ENCODE measurements at regions not wholly inside any gene's neighbourhood (a gene's known extent, or its start where the extent isn't known, plus 50 kb on each side); places are given as distances from the start of the nearest gene placed in this dataset.

GRCh38 chr17:73694491-73694890 is 50.2 kb upstream of the SDK2 start:
- H3K4me1 ChIP-seq (ENCODE audit: control insufficient read depth, insufficient read depth, low read length) = peaks cover 5% of the 10 kb centered on the region
- no peaks in the 10 kb centered on the region for H3K36me3 ChIP-seq (ENCODE audit: control insufficient read depth, insufficient read depth, low read length)
- no peaks in the 10 kb centered on the region for H3K9me3 ChIP-seq (ENCODE audit: control insufficient read depth, low read length)
- no peak overlapping the region for H3K9ac ChIP-seq (ENCODE audit: low read length)
- H3K4me3 ChIP-seq (ENCODE audit: low read length) = no peak overlapping the region
- H3K27me3 ChIP-seq (ENCODE audit: control insufficient read depth, insufficient read depth, low read length) = no peaks in the 10 kb centered on the region

GRCh38 chr17:73695035-73695738 is 50.9 kb upstream of the SDK2 start:
- no peak overlapping the region for H3K9ac ChIP-seq (ENCODE audit: low read length)
- H3K27me3 ChIP-seq (ENCODE audit: control insufficient read depth, insufficient read depth, low read length) = no peaks in the 10 kb centered on the region
- H3K4me1 ChIP-seq (ENCODE audit: control insufficient read depth, insufficient read depth, low read length) = peaks cover 5% of the 10 kb centered on the region
- H3K36me3 ChIP-seq (ENCODE audit: control insufficient read depth, insufficient read depth, low read length) = no peaks in the 10 kb centered on the region
- H3K9me3 ChIP-seq (ENCODE audit: control insufficient read depth, low read length) = no peaks in the 10 kb centered on the region
- H3K4me3 ChIP-seq (ENCODE audit: low read length) = no peak overlapping the region

- H3K27me3 ChIP-seq (ENCODE audit: control insufficient read depth, insufficient read depth, low read length) = no peaks in the 10 kb centered on the region
- no peak overlapping the region for H3K9ac ChIP-seq (ENCODE audit: low read length)
- H3K4me3 ChIP-seq (ENCODE audit: low read length) = no peak overlapping the region
- H3K9me3 ChIP-seq (ENCODE audit: control insufficient read depth, low read length) = no peaks in the 10 kb centered on the region
- no peaks in the 10 kb centered on the region for H3K36me3 ChIP-seq (ENCODE audit: control insufficient read depth, insufficient read depth, low read length)
- peaks cover 5% of the 10 kb centered on the region for H3K4me1 ChIP-seq (ENCODE audit: control insufficient read depth, insufficient read depth, low read length)
These were observed 52.0 kb upstream of the SDK2 start for GRCh38 chr17:73696251-73696650.

GRCh38 chr17:73697872-73698271 is 53.6 kb upstream of the SDK2 start:
- Histone ChIP-seq H3K4me3 (ENCODE audit: low read length) (no peak overlapping the region), H3K9me3 (ENCODE audit: control insufficient read depth, low read length) (no peaks in the 10 kb centered on the region), H3K27me3 (ENCODE audit: control insufficient read depth, insufficient read depth, low read length) (no peaks in the 10 kb centered on the region), H3K4me1 (ENCODE audit: control insufficient read depth, insufficient read depth, low read length) (peaks cover 5% of the 10 kb centered on the region), H3K36me3 (ENCODE audit: control insufficient read depth, insufficient read depth, low read length) (no peaks in the 10 kb centered on the region), H3K9ac (ENCODE audit: low read length) (no peak overlapping the region)

- H3K36me3 ChIP-seq (ENCODE audit: control insufficient read depth, insufficient read depth, low read length) = no peaks in the 10 kb centered on the region
- H3K4me3 ChIP-seq (ENCODE audit: low read length) = no peak overlapping the region
- H3K9me3 ChIP-seq (ENCODE audit: control insufficient read depth, low read length) = no peaks in the 10 kb centered on the region
- H3K4me1 ChIP-seq (ENCODE audit: control insufficient read depth, insufficient read depth, low read length) = peaks cover 5% of the 10 kb centered on the region
- no peaks in the 10 kb centered on the region for H3K27me3 ChIP-seq (ENCODE audit: control insufficient read depth, insufficient read depth, low read length)
- no peak overlapping the region for H3K9ac ChIP-seq (ENCODE audit: low read length)
These were observed 54.7 kb upstream of the SDK2 start for GRCh38 chr17:73698966-73699365.

- Histone ChIP-seq H3K4me1 (ENCODE audit: control insufficient read depth, insufficient read depth, low read length) (peaks cover 5% of the 10 kb centered on the region), H3K4me3 (ENCODE audit: low read length) (no peak overlapping the region), H3K9me3 (ENCODE audit: control insufficient read depth, low read length) (no peaks in the 10 kb centered on the region), H3K27me3 (ENCODE audit: control insufficient read depth, insufficient read depth, low read length) (no peaks in the 10 kb centered on the region), H3K9ac (ENCODE audit: low read length) (no peak overlapping the region), H3K36me3 (ENCODE audit: control insufficient read depth, insufficient read depth, low read length) (no peaks in the 10 kb centered on the region)
These were observed 57.5 kb upstream of the SDK2 start for GRCh38 chr17:73701701-73702100.

- no peaks in the 10 kb centered on the region for H3K27me3 ChIP-seq (ENCODE audit: control insufficient read depth, insufficient read depth, low read length)
These were observed 58.9 kb upstream of the SDK2 start for GRCh38 chr17:73703192-73703591.

GRCh38 chr17:73703917-73704316 is 59.7 kb upstream of the SDK2 start:
- Histone ChIP-seq H3K9ac (ENCODE audit: low read length) (no peak overlapping the region), H3K4me1 (ENCODE audit: control insufficient read depth, insufficient read depth, low read length) (no peaks in the 10 kb centered on the region), H3K9me3 (ENCODE audit: control insufficient read depth, low read length) (no peaks in the 10 kb centered on the region), H3K36me3 (ENCODE audit: control insufficient read depth, insufficient read depth, low read length) (no peaks in the 10 kb centered on the region), H3K4me3 (ENCODE audit: low read length) (no peak overlapping the region), H3K27me3 (ENCODE audit: control insufficient read depth, insufficient read depth, low read length) (no peaks in the 10 kb centered on the region)

More at GRCh38 chr17:73703192-73703591, 58.9 kb upstream of the SDK2 start:
- H3K9me3 ChIP-seq (ENCODE audit: control insufficient read depth, low read length) = no peaks in the 10 kb centered on the region
- no peaks in the 10 kb centered on the region for H3K36me3 ChIP-seq (ENCODE audit: control insufficient read depth, insufficient read depth, low read length)
- H3K4me1 ChIP-seq (ENCODE audit: control insufficient read depth, insufficient read depth, low read length) = no peaks in the 10 kb centered on the region
- no peak overlapping the region for H3K4me3 ChIP-seq (ENCODE audit: low read length)
- no peak overlapping the region for H3K9ac ChIP-seq (ENCODE audit: low read length)

- Histone ChIP-seq H3K9me3 (ENCODE audit: control insufficient read depth, low read length) (no peaks in the 10 kb centered on the region), H3K9ac (ENCODE audit: low read length) (no peak overlapping the region), H3K27me3 (ENCODE audit: control insufficient read depth, insufficient read depth, low read length) (no peaks in the 10 kb centered on the region), H3K4me3 (ENCODE audit: low read length) (no peak overlapping the region), H3K4me1 (ENCODE audit: control insufficient read depth, insufficient read depth, low read length) (peaks cover 7% of the 10 kb centered on the region), H3K36me3 (ENCODE audit: control insufficient read depth, insufficient read depth, low read length) (no peaks in the 10 kb centered on the region)
These were observed 61.3 kb upstream of the SDK2 start for GRCh38 chr17:73705594-73705993.

GRCh38 chr17:73706428-73706827 is 62.2 kb upstream of the SDK2 start:
- H3K36me3 ChIP-seq (ENCODE audit: control insufficient read depth, insufficient read depth, low read length) = no peaks in the 10 kb centered on the region
- H3K27me3 ChIP-seq (ENCODE audit: control insufficient read depth, insufficient read depth, low read length) = no peaks in the 10 kb centered on the region
- peaks cover 15% of the 10 kb centered on the region for H3K4me1 ChIP-seq (ENCODE audit: control insufficient read depth, insufficient read depth, low read length)
- H3K4me3 ChIP-seq (ENCODE audit: low read length) = no peak overlapping the region
- no peak overlapping the region for H3K9ac ChIP-seq (ENCODE audit: low read length)
- no peaks in the 10 kb centered on the region for H3K9me3 ChIP-seq (ENCODE audit: control insufficient read depth, low read length)

GRCh38 chr17:73706858-73707257 is 62.6 kb upstream of the SDK2 start:
- Histone ChIP-seq H3K27me3 (ENCODE audit: control insufficient read depth, insufficient read depth, low read length) (peaks cover 4% of the 10 kb centered on the region), H3K4me1 (ENCODE audit: control insufficient read depth, insufficient read depth, low read length) (peaks cover 16% of the 10 kb centered on the region), H3K9me3 (ENCODE audit: control insufficient read depth, low read length) (no peaks in the 10 kb centered on the region), H3K36me3 (ENCODE audit: control insufficient read depth, insufficient read depth, low read length) (no peaks in the 10 kb centered on the region), H3K4me3 (ENCODE audit: low read length) (no peak overlapping the region), H3K9ac (ENCODE audit: low read length) (no peak overlapping the region)

GRCh38 chr17:73707358-73707757 is 63.1 kb upstream of the SDK2 start:
- Histone ChIP-seq H3K9me3 (ENCODE audit: control insufficient read depth, low read length) (no peaks in the 10 kb centered on the region), H3K9ac (ENCODE audit: low read length) (no peak overlapping the region), H3K27me3 (ENCODE audit: control insufficient read depth, insufficient read depth, low read length) (peaks cover 5% of the 10 kb centered on the region), H3K4me3 (ENCODE audit: low read length) (no peak overlapping the region), H3K4me1 (ENCODE audit: control insufficient read depth, insufficient read depth, low read length) (peaks cover 16% of the 10 kb centered on the region), H3K36me3 (ENCODE audit: control insufficient read depth, insufficient read depth, low read length) (no peaks in the 10 kb centered on the region)
